ENCODE measurements at regions not wholly inside any gene's neighbourhood (a gene's known extent, or its start where the extent isn't known, plus 50 kb on each side); places are given as distances from the start of the nearest gene placed in this dataset.
A peak's percentile ranks its signal among the peaks of the same experiment; 100 is the strongest.

DNA sequence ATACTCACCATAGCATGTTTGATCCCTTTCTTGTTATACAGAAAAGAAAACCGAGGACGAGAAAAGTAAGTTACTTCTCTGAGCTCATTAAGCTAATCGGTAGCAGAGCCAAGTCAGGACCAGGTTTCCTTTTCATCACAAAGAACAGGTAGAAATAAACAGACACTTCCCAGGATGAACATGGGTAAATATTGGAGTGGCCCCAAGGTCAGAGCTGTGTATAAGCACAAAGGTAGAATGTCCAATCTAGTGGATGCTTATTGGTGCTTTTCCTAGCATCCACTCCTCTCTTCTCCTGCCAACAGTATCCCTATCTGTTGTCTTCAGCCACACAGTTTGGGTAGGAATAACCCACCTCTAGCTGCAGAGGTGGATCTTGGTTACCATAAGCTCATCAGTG lies 52.8 kb upstream of the THUMPD3 start:
- intact Hi-C loops (cut with DNase I) = no loop called here
- 74% methylated on average over 3 of the region's 3 CpGs for WGBS
- no peak overlapping the region for H3K27ac ChIP-seq

DNA sequence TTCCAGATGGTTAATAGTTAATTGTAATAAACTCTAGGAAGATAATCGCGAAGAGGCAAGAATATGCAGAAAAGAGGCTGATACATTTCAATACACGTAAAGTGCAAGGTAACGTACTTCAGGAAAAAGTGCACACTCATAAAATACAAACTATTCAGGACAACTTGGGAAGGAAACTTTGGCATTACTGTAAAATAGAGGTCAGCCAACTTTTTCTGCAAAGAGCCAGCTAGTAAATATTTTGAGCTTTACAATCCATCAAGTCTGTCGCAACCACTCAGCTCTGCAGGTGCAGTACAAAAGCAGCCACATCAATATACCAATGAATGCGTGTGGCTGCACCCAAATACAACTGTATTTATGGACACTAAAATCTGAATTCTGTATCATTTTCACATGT lies 51.6 kb upstream of the THUMPD3 start:
- Histone ChIP-seq H3K27me3 (replicated peaks; ENCODE audit: insufficient read depth) (no peaks in the 10 kb centered on the region), H3K36me3 (no peaks in the 10 kb centered on the region), H3K27ac (no peak overlapping the region), H3K4me3 (no peak overlapping the region), H3K4me1 (replicated peaks) (no peaks in the 10 kb centered on the region), H3K9me3 (no peaks in the 10 kb centered on the region)
- intact Hi-C loops (cut with DNase I) = no loop called here
- peak; percentile 32 for DNase-seq (ENCODE audit: low spot score)
- WGBS = 24% methylated on average over 6 of the region's 6 CpGs
- peak; percentile 82 for TF ChIP-seq POLR2AphosphoS5 (IDR thresholded peaks at IDR 0.05)
- TF ChIP-seq, protein P1, sequence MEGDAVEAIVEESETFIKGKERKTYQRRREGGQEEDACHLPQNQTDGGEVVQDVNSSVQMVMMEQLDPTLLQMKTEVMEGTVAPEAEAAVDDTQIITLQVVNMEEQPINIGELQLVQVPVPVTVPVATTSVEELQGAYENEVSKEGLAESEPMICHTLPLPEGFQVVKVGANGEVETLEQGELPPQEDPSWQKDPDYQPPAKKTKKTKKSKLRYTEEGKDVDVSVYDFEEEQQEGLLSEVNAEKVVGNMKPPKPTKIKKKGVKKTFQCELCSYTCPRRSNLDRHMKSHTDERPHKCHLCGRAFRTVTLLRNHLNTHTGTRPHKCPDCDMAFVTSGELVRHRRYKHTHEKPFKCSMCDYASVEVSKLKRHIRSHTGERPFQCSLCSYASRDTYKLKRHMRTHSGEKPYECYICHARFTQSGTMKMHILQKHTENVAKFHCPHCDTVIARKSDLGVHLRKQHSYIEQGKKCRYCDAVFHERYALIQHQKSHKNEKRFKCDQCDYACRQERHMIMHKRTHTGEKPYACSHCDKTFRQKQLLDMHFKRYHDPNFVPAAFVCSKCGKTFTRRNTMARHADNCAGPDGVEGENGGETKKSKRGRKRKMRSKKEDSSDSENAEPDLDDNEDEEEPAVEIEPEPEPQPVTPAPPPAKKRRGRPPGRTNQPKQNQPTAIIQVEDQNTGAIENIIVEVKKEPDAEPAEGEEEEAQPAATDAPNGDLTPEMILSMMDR (IDR thresholded peaks at IDR 0.05) = no peak

More for the DNA sequence above, 52.8 kb upstream of the THUMPD3 start:
- H3K9me3 ChIP-seq = no peaks in the 10 kb centered on the region
- DNase-seq (ENCODE audit: low spot score) = no peak
- H3K36me3 ChIP-seq = no peaks in the 10 kb centered on the region
- no peaks in the 10 kb centered on the region for H3K4me1 ChIP-seq (replicated peaks)
- no peaks in the 10 kb centered on the region for H3K27me3 ChIP-seq (replicated peaks; ENCODE audit: insufficient read depth)
- no peak for TF ChIP-seq POLR2A (IDR thresholded peaks at IDR 0.05)
- TF ChIP-seq, protein P1 (IDR thresholded peaks at IDR 0.05) = no peak
- TF ChIP-seq POLR2AphosphoS5 (IDR thresholded peaks at IDR 0.05) = no peak
- H3K4me3 ChIP-seq = no peak overlapping the region

All from prostate gland (tissue), 2 donors.